Subcutaneous abdominal adipose tissue (tissue), 5 donors: ENCODE measurements at regions not wholly inside any gene's neighbourhood (a gene's known extent, or its start where the extent isn't known, plus 50 kb on each side); places are given as distances from the start of the nearest gene placed in this dataset.

Experiments
- H3K27ac ChIP-seq: one replicate; pipeline ENCODE4 v1.7.0; 2013; ENCODE audit warnings: low read depth, mild to moderate bottlenecking, inconsistent platforms, low read length, moderate library complexity
- H3K27me3 ChIP-seq, 5 donors: one replicate each; pipeline ENCODE4 v1.7.0; 2013; ENCODE audit warnings: low read length in 5 of 5, inconsistent platforms in 1 of 5; ENCODE audit not compliant: control insufficient read depth in 5 of 5, insufficient read depth in 4 of 5
- H3K36me3 ChIP-seq, 5 donors: one replicate each; pipeline ENCODE4 v1.7.0; 2013; ENCODE audit warnings: low read length in 5 of 5; ENCODE audit not compliant: control insufficient read depth in 5 of 5, insufficient read depth in 5 of 5
- H3K4me1 ChIP-seq, 5 donors: one replicate each; pipeline ENCODE4 v1.7.0; 2013; ENCODE audit warnings: low read length in 5 of 5, mild to moderate bottlenecking in 3 of 5, moderate library complexity in 1 of 5; ENCODE audit not compliant: control insufficient read depth in 5 of 5, insufficient read depth in 5 of 5
- H3K4me3 ChIP-seq, 5 donors: one replicate each; pipeline ENCODE4 v1.7.0; 2013; ENCODE audit warnings: low read length in 5 of 5, low read depth in 1 of 5
- H3K9ac ChIP-seq, 5 donors: one replicate each; pipeline ENCODE4 v1.7.0; 2013; ENCODE audit warnings: low read length in 5 of 5, mild to moderate bottlenecking in 4 of 5, moderate library complexity in 3 of 5
- H3K9me3 ChIP-seq, 5 donors: one replicate each; pipeline ENCODE4 v1.7.0; 2013; ENCODE audit warnings: low read length in 5 of 5; ENCODE audit not compliant: control insufficient read depth in 5 of 5
- donor health status: healthy.
- donor health status: healthy.
- donor health status: healthy.
- donor health status: healthy.
- donor health status: healthy.

DNA sequence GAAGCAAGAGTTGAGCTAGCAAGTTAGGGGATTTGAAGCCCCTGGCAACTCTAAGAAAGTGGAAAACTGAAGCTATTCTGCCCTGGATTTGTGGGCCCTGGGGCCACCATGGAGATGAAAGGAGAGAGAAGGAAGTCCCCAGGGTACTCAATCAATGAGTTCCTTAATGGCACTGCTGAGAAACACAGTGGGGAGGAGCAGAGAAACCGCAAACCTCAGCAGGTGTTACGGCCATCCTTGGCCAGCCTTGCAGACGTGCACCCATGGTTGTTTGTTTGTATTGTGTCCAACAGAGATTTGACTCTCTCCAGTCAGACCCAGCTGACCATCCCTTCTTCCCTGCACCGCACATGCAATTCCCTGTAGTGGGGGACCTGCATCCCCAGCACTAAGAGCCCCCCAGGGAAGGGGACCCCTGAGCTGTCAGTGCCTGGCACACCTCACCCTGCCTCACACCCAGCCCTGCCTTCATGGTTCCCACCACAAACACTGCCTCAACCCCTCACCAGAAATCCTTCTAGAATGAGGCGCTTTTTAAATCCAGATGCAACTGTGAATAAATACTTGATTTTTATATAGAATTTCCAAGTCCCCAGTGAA is 255.3 kb downstream of the SH3BP4 start:
- Histone ChIP-seq H3K27me3 (peaks cover 0 to 17% (median 6%) of the 10 kb centered on the region in 5 donors), H3K36me3 (no peaks in the 10 kb centered on the region), H3K9ac (no peak overlapping the region), H3K4me3 (no peak overlapping the region), H3K27ac (no peak overlapping the region), H3K4me1 (no peaks in the 10 kb centered on the region), H3K9me3 (peaks cover 0 to 4% (median 0%) of the 10 kb centered on the region in 5 donors)

- H3K27ac ChIP-seq = no peak overlapping the region
- no peaks in the 10 kb centered on the region for H3K4me1 ChIP-seq
- no peaks in the 10 kb centered on the region for H3K9me3 ChIP-seq
- H3K9ac ChIP-seq = no peak overlapping the region
- H3K27me3 ChIP-seq = peaks cover 0 to 12% (median 6%) of the 10 kb centered on the region in 5 donors
- no peak overlapping the region for H3K4me3 ChIP-seq
- no peaks in the 10 kb centered on the region for H3K36me3 ChIP-seq
These were observed 259.2 kb downstream of the SH3BP4 start for GRCh38 chr2:235211056-235211455.

DNA sequence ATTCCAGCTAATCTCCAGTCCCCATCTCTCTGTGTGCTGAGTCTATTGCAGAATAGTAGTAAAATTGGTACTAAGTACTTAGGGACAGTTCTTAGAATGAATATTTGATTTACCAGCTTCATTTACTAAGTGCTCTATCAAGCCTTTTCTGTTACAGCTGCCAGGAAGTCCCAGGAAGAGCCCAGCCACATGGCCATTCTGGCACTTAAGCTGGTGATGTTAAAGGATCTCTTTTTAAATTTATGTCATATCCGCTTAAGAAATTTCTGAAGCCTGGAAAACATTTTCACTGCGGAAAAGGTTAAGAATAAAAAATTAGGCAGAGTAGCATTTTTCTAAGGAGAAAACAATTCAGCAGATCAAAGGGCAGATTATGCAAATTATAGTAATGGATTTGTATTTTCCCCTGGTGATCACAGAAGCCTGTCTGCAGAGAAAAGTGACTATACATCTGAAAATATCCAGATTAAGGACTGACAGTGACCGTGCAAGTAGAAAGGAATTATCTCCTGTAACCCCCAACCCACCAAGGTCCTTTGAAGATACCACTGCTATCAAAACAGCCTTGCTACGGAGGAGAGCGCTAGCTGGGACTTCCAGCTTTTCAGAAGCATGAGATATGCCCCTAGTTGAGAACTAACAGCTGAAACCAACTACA is 260.8 kb downstream of the SH3BP4 start:
- Histone ChIP-seq H3K9me3 (no peaks in the 10 kb centered on the region), H3K9ac (no peak overlapping the region), H3K36me3 (no peaks in the 10 kb centered on the region)

GRCh38 chr2:235215248-235215647 is 263.4 kb downstream of the SH3BP4 start:
- Histone ChIP-seq H3K27ac (no peak overlapping the region), H3K4me3 (no peak overlapping the region), H3K9ac (no peak overlapping the region), H3K36me3 (no peaks in the 10 kb centered on the region), H3K4me1 (peaks cover 0 to 3% (median 0%) of the 10 kb centered on the region in 5 donors), H3K9me3 (no peaks in the 10 kb centered on the region), H3K27me3 (no peaks in the 10 kb centered on the region)

More for the DNA sequence above, 260.8 kb downstream of the SH3BP4 start:
- H3K4me3 ChIP-seq = no peak overlapping the region
- peaks cover 0 to under 1% (median 0%) of the 10 kb centered on the region in 5 donors for H3K4me1 ChIP-seq
- no peak overlapping the region for H3K27ac ChIP-seq
- peaks cover 0 to 3% (median 0%) of the 10 kb centered on the region in 5 donors for H3K27me3 ChIP-seq

DNA sequence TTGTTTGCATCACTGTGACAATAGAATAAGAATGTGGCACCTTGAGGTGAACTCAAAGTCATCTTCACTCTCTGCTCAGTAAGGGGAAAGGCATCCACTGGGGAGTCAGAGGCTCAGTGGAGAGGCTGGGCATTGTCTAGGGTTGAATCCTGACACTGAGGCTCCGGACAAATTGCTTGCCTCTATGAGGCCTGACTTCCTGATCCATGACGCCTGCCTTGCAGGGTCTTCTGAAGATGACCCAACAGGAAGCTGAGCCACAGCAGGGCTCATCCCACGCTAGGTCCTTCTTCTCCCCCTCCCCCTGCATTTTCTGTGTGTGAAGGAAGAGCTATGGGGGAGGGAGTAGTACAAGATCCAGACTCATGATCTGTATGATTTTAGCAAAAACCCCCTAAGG is 265.1 kb downstream of the SH3BP4 start:
- Histone ChIP-seq H3K36me3 (no peaks in the 10 kb centered on the region), H3K9ac (no peak overlapping the region), H3K4me1 (peaks cover 0 to 3% (median 0%) of the 10 kb centered on the region in 5 donors), H3K27ac (no peak overlapping the region), H3K9me3 (no peaks in the 10 kb centered on the region), H3K4me3 (no peak overlapping the region), H3K27me3 (no peaks in the 10 kb centered on the region)

- Histone ChIP-seq H3K27ac (no peak overlapping the region), H3K4me3 (no peak overlapping the region), H3K27me3 (no peaks in the 10 kb centered on the region), H3K36me3 (no peaks in the 10 kb centered on the region), H3K9ac (no peak overlapping the region), H3K4me1 (peaks cover 0 to 3% (median 0%) of the 10 kb centered on the region in 5 donors), H3K9me3 (no peaks in the 10 kb centered on the region)
These were observed 266.0 kb downstream of the SH3BP4 start for GRCh38 chr2:235217846-235218245.

DNA sequence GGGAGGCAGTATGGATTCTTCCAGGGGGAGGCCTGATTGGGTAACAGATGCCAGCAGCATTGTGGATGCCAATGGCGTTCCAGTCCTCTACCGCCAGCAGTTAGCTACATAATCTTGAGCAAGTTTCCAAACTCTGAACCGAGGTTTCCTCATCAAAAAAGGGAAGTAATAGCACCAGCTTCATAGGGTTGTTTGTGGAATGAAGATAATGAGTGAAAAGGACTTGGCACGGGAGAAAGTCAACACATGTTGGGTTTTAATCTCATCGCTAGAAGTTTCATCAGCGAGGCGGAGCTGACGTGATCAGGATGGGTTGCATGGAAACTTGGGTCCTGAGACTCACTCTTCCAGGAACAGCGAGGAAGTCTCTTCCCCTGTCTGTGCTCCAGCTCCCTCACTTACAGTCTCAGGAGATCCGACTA is 266.7 kb downstream of the SH3BP4 start:
- Histone ChIP-seq H3K27ac (no peak overlapping the region), H3K9me3 (no peaks in the 10 kb centered on the region), H3K4me3 (no peak overlapping the region), H3K36me3 (no peaks in the 10 kb centered on the region), H3K9ac (no peak overlapping the region), H3K4me1 (peaks cover 0 to 3% (median 0%) of the 10 kb centered on the region in 5 donors), H3K27me3 (no peaks in the 10 kb centered on the region)

- H3K4me3 ChIP-seq = no peak overlapping the region
- H3K27me3 ChIP-seq = no peaks in the 10 kb centered on the region
- no peak overlapping the region for H3K27ac ChIP-seq
- no peaks in the 10 kb centered on the region for H3K36me3 ChIP-seq
- H3K4me1 ChIP-seq = peaks cover 0 to 3% (median 0%) of the 10 kb centered on the region in 5 donors
- no peak overlapping the region for H3K9ac ChIP-seq
- H3K9me3 ChIP-seq = no peaks in the 10 kb centered on the region
These were observed 267.2 kb downstream of the SH3BP4 start for GRCh38 chr2:235219048-235219447.

- Histone ChIP-seq H3K27me3 (no peaks in the 10 kb centered on the region), H3K9me3 (no peaks in the 10 kb centered on the region), H3K36me3 (no peaks in the 10 kb centered on the region), H3K4me3 (no peak overlapping the region), H3K9ac (no peak overlapping the region), H3K4me1 (peaks cover 0 to 3% (median 0%) of the 10 kb centered on the region in 5 donors), H3K27ac (no peak overlapping the region)
These were observed 268.5 kb downstream of the SH3BP4 start for GRCh38 chr2:235220331-235220730.

DNA sequence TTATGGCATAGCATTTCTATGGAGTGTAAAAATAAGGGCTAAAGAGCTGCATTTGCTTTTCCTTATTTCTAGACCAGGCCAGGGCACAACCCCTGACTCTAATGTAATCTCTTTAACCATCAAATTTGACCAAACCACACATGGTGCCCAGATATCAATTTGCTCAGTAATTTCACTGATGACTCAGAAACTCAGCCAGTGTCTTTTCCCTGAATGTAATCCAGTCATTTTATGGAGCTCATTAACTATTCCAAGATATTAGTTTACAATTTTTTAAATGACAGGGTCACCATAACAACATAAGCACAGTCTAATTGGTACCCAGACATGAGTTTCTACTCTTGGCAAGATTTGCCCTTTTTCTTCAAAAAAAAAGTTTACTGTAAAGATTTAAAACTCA is 270.8 kb upstream of the AGAP1 start:
- Histone ChIP-seq H3K4me3 (no peak overlapping the region), H3K27ac (no peak overlapping the region), H3K27me3 (no peaks in the 10 kb centered on the region), H3K9me3 (no peaks in the 10 kb centered on the region), H3K9ac (no peak overlapping the region), H3K36me3 (no peaks in the 10 kb centered on the region), H3K4me1 (no peaks in the 10 kb centered on the region)
